GM18502 (cell line): ENCODE measurements at regions not wholly inside any gene's neighbourhood (a gene's known extent, or its start where the extent isn't known, plus 50 kb on each side); places are given as distances from the start of the nearest gene placed in this dataset.
"Not testable (repeated sequence)": the region's sequence is repeated elsewhere in the genome, so short reads cannot be mapped to it uniquely, and the experiment has no call there.

ENCODE experiments used
- ATAC-seq: cut with Tn5 transposase; IDR thresholded peaks from one replicate; pipeline ENCODE4 v1.9.1; 2021; ENCODE audit warnings: mild to moderate bottlenecking; ENCODE audit not compliant: unreplicated experiment, poor library complexity

- no peak for ATAC-seq
Measured at GRCh38 chr3:80405618-80406017, 637.8 kb upstream of the ROBO1 start.

DNA sequence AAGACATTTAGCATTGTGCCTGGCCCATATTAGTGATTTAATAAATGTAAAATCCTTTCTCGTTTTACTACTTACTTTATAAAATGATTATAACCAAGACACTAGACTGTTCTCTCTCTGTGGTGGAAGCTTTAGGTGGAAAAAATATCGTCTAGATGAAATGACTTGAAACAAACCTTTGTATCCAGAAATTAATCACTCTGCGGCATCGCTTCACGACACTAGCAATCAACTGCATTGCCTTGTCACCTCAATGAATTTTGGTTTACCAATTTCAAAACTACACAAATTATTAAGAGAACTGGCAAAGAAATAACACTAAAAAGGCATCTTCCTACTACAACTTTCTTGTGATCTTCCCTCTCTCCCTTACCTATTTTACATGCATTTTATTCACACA lies 627.2 kb upstream of the ROBO1 start:
- no peak for ATAC-seq

GRCh38 chr3:80391573-80391972 lies 623.8 kb upstream of the ROBO1 start:
- ATAC-seq = no peak

- ATAC-seq = no peak
Measured at GRCh38 chr3:80384811-80385210, 617.0 kb upstream of the ROBO1 start.

- no peak for ATAC-seq
Measured at GRCh38 chr3:80374423-80374822, 606.6 kb upstream of the ROBO1 start.

DNA sequence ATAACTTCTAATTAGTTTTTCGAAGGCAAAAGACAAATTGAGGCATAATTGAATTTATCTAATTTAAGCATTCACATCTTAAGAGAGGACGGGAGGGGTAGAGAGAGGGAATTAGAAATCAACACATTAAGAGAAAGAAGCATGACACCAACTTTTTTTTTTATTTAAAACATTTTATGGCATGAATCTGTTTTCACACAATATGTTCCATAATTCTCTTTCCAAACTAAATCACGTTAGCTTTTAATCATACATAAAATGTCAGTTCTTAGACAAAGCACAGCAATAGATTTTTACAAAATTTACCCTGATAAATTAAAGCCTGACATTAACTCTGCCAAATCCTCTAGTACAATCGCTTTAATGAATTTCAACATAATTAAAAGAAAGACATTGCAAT lies 600.8 kb upstream of the ROBO1 start:
- no peak for ATAC-seq

DNA sequence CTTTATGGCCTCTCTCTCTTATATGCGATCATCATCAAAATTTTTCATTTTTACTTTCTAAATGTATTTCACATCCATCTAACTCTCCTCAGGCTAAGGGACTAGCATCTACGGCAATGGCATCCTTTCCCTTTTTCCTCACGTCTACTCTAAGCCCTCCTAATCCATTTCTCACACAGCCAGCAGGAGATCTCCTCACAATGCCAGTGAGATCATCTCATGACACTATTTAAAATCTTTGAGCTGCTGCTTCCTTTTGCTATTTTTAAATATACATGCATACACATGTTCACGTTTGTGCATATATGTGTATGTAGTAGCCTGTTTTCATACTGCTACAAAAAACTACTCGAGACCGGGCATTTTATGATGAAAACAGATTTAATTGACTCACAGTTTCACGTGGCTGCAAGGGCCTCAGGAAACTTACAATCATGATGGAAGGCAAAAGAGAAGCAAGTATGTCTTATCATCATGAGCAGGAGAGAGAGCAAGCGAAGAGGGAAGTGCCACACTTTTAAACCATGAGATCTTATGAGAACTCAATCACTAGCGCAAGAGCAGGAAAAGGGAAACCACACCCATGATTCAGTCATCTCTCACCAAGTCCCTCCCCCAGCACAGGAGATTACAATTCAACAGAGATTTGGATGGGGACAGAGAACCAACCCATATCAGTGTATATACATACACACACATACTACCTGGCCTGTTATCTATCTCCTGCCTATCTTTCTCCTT lies 599.2 kb upstream of the ROBO1 start:
- ATAC-seq = no peak

DNA sequence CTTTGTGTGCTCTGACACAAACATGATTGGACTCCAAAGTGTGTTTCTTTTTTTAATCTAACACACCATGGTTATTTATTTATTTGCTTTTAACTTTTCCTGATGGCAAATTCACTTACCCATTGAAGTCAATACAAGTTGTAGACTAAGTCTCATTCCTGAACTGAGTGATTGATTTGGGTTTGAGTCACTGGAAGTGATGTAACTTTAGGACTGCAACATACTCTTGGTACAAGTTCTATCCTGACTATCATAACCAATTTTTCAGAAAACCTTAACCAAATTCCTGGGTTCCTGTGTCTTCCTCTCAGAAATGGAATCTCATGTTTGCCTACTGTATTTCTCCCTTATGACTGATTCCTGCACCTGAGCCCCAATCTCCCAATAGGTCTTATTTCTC lies 590.0 kb upstream of the ROBO1 start:
- no peak for ATAC-seq

DNA sequence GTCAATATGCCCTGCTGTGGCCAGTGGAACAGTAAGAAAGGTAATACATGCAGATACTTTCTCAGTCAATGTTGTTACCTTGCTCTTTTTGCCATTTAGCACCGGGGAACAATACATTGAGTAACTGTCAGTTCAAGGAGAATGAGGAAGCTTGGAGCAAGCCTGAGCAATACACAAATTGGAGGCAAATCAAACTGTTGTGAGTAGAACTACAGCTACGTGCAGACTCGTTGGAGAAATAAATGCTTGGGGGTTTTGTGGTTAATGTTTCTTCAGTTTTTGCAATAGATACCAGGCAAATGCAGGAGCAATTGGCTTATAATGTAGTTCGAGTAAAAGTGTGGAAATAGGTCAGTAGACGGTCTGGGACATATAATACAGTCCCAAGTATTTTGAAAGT lies 587.3 kb upstream of the ROBO1 start:
- no peak for ATAC-seq

DNA sequence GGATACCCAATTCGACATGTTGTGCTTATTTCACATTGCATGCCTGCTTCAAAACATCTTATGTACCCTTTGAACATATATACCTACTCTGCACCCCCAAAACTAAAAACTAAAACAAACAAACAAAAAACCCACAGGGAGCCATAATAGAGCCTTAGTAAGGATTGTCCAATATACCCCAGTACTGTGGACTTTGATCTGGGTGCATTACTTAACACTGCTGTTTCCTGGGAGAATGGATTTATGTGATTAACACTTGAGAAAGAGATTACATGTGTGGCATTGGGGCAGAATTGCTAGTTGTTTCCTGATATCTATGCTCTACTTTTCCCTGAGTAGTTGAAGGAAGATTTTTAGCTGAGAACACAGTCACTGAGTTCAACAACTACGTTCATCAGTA lies 583.4 kb upstream of the ROBO1 start:
- ATAC-seq = no peak

DNA sequence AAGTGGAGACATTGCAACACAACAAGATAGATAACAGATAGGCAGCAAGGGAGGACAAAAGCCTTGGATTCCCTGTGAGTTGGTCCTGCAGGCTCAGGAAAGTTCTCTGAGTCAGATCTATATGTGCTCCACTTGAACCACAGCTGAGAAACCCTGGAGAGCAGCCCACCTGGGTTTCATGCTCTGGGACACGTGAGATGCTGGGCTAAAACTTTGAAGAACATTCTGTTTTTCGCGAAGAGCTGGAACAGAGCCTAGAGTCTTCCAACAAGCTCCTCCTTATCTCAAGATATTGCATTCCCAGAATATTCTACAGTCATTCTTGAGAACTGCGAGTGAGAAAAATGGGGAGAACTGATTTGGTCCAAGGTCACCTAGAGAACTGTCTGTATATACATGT lies 583.0 kb upstream of the ROBO1 start:
- no peak for ATAC-seq

DNA sequence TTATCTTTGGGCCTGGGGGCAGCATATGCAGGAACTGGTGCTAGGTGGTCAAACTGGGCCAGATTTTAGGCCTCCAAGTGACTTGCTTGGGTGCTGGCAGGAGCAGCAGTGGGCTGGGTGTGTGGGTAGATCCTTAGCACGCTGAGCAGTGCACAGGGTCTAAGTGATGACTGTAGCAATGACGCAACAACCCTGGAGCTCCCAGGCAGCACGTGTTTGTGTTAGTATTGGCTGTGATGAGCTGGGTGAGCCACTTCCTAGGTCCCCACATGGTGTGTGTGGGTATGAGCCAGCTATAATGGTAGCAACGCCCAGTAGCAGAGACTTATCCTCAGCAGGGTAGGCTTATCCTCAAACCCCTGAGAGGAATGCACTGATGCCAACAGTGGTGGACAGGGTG lies 570.6 kb upstream of the ROBO1 start:
- no peak for ATAC-seq

- no peak for ATAC-seq
Measured at GRCh38 chr3:80334534-80334933, 566.7 kb upstream of the ROBO1 start.

- ATAC-seq = no peak
Measured at GRCh38 chr3:80331494-80332170, 563.8 kb upstream of the ROBO1 start.

DNA sequence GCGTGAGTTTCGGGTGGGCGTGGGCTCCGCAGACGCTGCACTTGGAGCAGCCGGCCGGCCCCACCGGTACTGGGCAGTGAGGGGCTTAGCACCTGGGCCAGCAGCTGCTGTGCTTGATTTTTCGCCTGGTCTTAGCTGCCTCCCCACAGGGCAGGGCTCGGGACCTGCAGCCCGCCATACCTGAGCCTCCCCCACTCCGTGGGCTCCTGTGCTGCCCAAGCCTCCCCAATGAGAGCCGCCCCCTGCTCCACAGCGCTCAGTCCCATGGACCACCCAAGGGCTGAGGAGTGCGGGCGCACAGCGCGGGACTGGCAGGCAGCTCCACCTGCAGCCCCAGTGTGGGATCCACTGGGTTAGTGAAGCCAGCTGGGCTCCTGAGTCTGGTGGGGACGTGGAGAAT lies 546.7 kb upstream of the ROBO1 start:
- ATAC-seq = not testable (repeated sequence)

DNA sequence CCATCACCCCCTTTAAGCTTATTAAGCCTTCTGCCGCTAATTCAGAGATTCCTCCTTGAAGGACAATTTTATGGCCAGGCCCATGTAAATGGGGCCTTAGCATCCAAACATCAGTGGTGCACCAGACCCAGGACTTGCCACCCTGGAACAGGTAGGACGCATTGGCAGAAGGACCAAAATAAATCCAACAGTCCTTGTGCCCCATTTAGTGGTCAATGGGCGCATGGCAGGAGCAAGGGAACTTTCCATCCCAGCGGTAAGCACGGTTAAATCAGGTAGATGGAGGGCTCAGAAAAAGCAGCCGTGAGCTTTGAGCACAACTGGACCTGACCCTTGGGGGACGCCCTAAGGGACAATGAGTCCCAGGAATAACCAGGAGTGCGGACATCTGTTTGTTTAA lies 540.8 kb upstream of the ROBO1 start:
- no peak for ATAC-seq

DNA sequence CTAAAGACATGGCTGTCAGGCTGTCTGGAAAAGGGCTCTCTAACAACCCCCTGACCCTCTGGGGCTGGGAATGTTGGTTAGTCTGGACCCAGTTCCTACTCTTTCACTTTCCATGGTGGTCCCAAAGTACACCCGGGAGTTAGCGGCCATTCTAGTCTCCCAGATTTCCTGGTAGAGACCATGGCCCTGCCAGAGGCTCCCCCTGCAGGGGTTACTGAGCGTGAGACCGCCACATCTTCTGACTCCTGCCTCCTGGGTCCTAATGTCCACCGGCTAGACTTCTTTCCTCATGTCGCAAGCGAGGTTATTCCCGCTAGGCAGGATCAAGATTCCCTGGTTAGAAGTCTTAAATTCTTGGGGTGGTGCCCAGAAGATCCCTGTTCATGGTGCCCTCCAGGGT lies 540.0 kb upstream of the ROBO1 start:
- no peak for ATAC-seq

- ATAC-seq = no peak
Measured at GRCh38 chr3:80297720-80298119, 529.9 kb upstream of the ROBO1 start.

- no peak for ATAC-seq
Measured at GRCh38 chr3:80285388-80285787, 517.6 kb upstream of the ROBO1 start.

- no peak for ATAC-seq
Measured at GRCh38 chr3:80283783-80284182, 516.0 kb upstream of the ROBO1 start.

DNA sequence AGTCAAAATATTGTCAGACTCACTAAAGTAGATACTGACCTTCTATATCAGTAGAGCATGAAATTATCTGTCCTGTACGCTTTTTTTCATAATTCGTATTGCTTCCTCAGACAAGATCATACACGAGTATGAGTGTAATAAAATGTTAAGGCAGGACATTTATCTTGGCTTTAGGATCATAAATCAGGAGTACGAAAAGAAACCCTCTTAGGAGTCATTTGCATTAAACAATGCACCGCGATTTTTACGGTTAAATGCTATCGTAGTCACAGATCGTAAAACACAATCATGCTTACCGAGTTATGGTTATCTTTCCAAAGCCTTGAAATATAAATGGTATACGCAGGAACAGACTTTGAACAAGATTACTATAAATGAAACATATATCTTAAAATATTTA lies 510.3 kb upstream of the ROBO1 start:
- ATAC-seq = no peak

DNA sequence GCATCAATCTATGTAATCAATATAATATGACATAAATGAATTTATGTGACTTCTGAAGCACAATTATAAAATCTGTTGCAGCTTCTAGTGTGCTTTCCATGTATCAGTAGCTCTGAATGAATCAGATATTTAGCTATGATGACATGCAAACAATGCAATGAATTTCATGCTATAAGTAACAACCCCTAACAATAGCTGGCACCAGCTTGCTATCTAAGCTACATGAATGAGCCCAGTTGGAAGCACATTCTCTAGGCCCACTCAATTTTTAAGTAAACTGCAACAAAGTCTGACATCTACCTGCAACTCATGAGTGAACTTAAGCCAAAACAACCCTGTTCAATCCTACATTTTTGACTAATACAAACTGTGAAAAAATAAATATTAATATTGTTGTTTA lies 507.3 kb upstream of the ROBO1 start:
- no peak for ATAC-seq
